ENCODE measurements at regions not wholly inside any gene's neighbourhood (a gene's known extent, or its start where the extent isn't known, plus 50 kb on each side); places are given as distances from the start of the nearest gene placed in this dataset.
"Not testable (repeated sequence)": the region's sequence is repeated elsewhere in the genome, so short reads cannot be mapped to it uniquely, and the experiment has no call there.

- Histone ChIP-seq H3K4me3 (no peak overlapping the region), H3K4me2 (no peak overlapping the region), H3K27ac (no peak overlapping the region), H3K27me3 (no peaks in the 10 kb centered on the region), H3K4me1 (peaks cover 6% of the 10 kb centered on the region), H4K20me1 (no peaks in the 10 kb centered on the region), H3K9me3 (no peaks in the 10 kb centered on the region), H3K36me3 (no peaks in the 10 kb centered on the region), H3K9ac (no peak overlapping the region)
- no peak for TF ChIP-seq Cebpa-rat (IDR thresholded peaks at IDR 0.05)
Measured at GRCh38 chr4:151519728-151520415, 110.9 kb downstream of the FHIP1A start.

GRCh38 chr4:151522866-151523519 lies 114.0 kb downstream of the FHIP1A start:
- H3K9me3 ChIP-seq = no peaks in the 10 kb centered on the region; the same call in 1 of the 2 replicates
- no peaks in the 10 kb centered on the region for H4K20me1 ChIP-seq
- H3K27me3 ChIP-seq = no peaks in the 10 kb centered on the region
- no peak overlapping the region for H3K27ac ChIP-seq
- no peak overlapping the region for H3K9ac ChIP-seq
- no peaks in the 10 kb centered on the region for H3K36me3 ChIP-seq
- no peak for TF ChIP-seq Cebpa-rat (IDR thresholded peaks at IDR 0.05)
- no peak overlapping the region for H3K4me3 ChIP-seq
- no peak overlapping the region for H3K4me2 ChIP-seq
- H3K4me1 ChIP-seq = peaks cover 11% of the 10 kb centered on the region

GRCh38 chr4:151524610-151525009 lies 115.6 kb downstream of the FHIP1A start:
- no peak overlapping the region for H3K4me3 ChIP-seq
- no peak overlapping the region for H3K27ac ChIP-seq
- TF ChIP-seq Cebpa-rat (IDR thresholded peaks at IDR 0.05) = no peak
- H3K4me1 ChIP-seq = peaks cover 11% of the 10 kb centered on the region
- H3K36me3 ChIP-seq = no peaks in the 10 kb centered on the region
- no peaks in the 10 kb centered on the region for H3K27me3 ChIP-seq
- peak overlapping the region; percentile 20 for H3K4me2 ChIP-seq
- no peaks in the 10 kb centered on the region; the same call in 1 of the 2 replicates for H3K9me3 ChIP-seq
- H3K9ac ChIP-seq = no peak overlapping the region
- H4K20me1 ChIP-seq = no peaks in the 10 kb centered on the region

- H4K20me1 ChIP-seq, H3K36me3 ChIP-seq, H3K27ac ChIP-seq, H3K9ac ChIP-seq, H3K4me3 ChIP-seq, H3K9me3 ChIP-seq, H3K27me3 ChIP-seq, H3K4me2 ChIP-seq: not testable (repeated sequence)
- peaks cover 11% of the 10 kb centered on the region for H3K4me1 ChIP-seq
Measured at GRCh38 chr4:151526489-151526888, 117.5 kb downstream of the FHIP1A start.

- no peak for TF ChIP-seq Cebpa-rat (IDR thresholded peaks at IDR 0.05)
- H4K20me1 ChIP-seq = no peaks in the 10 kb centered on the region
- no peaks in the 10 kb centered on the region; the same call in 1 of the 2 replicates for H3K9me3 ChIP-seq
- H3K4me2 ChIP-seq = no peak overlapping the region
- no peak overlapping the region for H3K4me3 ChIP-seq
- H3K4me1 ChIP-seq = peaks cover 11% of the 10 kb centered on the region
- H3K27me3 ChIP-seq = no peaks in the 10 kb centered on the region
- H3K27ac ChIP-seq = no peak overlapping the region
- no peaks in the 10 kb centered on the region for H3K36me3 ChIP-seq
- no peak overlapping the region for H3K9ac ChIP-seq
Measured at GRCh38 chr4:151527699-151528098, 118.7 kb downstream of the FHIP1A start.

GRCh38 chr4:151529187-151529586 lies 120.2 kb downstream of the FHIP1A start:
- TF ChIP-seq Cebpa-rat (IDR thresholded peaks at IDR 0.05) = no peak
- Histone ChIP-seq H3K4me1 (peaks cover 11% of the 10 kb centered on the region), H3K9me3 (no peaks in the 10 kb centered on the region; the same call in 1 of the 2 replicates), H4K20me1 (no peaks in the 10 kb centered on the region), H3K36me3 (no peaks in the 10 kb centered on the region), H3K27me3 (no peaks in the 10 kb centered on the region), H3K9ac (no peak overlapping the region), H3K27ac (no peak overlapping the region), H3K4me2 (no peak overlapping the region), H3K4me3 (no peak overlapping the region)

GRCh38 chr4:151530230-151530629 lies 121.3 kb downstream of the FHIP1A start:
- Histone ChIP-seq H3K9me3 (no peaks in the 10 kb centered on the region; the same call in 1 of the 2 replicates), H4K20me1 (no peaks in the 10 kb centered on the region), H3K9ac (no peak overlapping the region), H3K36me3 (no peaks in the 10 kb centered on the region), H3K4me2 (no peak overlapping the region), H3K27me3 (no peaks in the 10 kb centered on the region), H3K27ac (no peak overlapping the region), H3K4me3 (no peak overlapping the region), H3K4me1 (peaks cover 1% of the 10 kb centered on the region; the same call in 1 of the 2 replicates)
- no peak for TF ChIP-seq Cebpa-rat (IDR thresholded peaks at IDR 0.05)

- Histone ChIP-seq H3K4me1 (no peaks in the 10 kb centered on the region), H3K27ac (no peak overlapping the region), H3K4me3 (no peak overlapping the region), H3K36me3 (no peaks in the 10 kb centered on the region), H4K20me1 (no peaks in the 10 kb centered on the region), H3K9ac (no peak overlapping the region), H3K27me3 (no peaks in the 10 kb centered on the region), H3K4me2 (no peak overlapping the region), H3K9me3 (no peaks in the 10 kb centered on the region; the same call in 1 of the 2 replicates)
- no peak for TF ChIP-seq Cebpa-rat (IDR thresholded peaks at IDR 0.05)
Measured at GRCh38 chr4:151530783-151531182, 121.8 kb downstream of the FHIP1A start.

- Histone ChIP-seq H3K4me2 (no peak overlapping the region), H3K4me3 (no peak overlapping the region), H3K9ac (no peak overlapping the region), H3K36me3 (no peaks in the 10 kb centered on the region), H3K27me3 (no peaks in the 10 kb centered on the region), H3K27ac (no peak overlapping the region), H4K20me1 (no peaks in the 10 kb centered on the region), H3K9me3 (no peaks in the 10 kb centered on the region), H3K4me1 (no peaks in the 10 kb centered on the region)
- TF ChIP-seq Cebpa-rat (IDR thresholded peaks at IDR 0.05) = no peak
Measured at GRCh38 chr4:151532001-151532708, 123.2 kb downstream of the FHIP1A start.

- Histone ChIP-seq H3K36me3 (no peaks in the 10 kb centered on the region), H3K4me1 (peaks cover 7% of the 10 kb centered on the region), H3K27me3 (no peaks in the 10 kb centered on the region), H3K27ac (no peak overlapping the region), H3K4me2 (no peak overlapping the region), H3K4me3 (no peak overlapping the region), H3K9ac (no peak overlapping the region), H4K20me1 (no peaks in the 10 kb centered on the region), H3K9me3 (no peaks in the 10 kb centered on the region)
- TF ChIP-seq Cebpa-rat (IDR thresholded peaks at IDR 0.05) = no peak
Measured at GRCh38 chr4:151534195-151534594, 125.2 kb downstream of the FHIP1A start.
